ENCODE measurements at regions not wholly inside any gene's neighbourhood (a gene's known extent, or its start where the extent isn't known, plus 50 kb on each side); places are given as distances from the start of the nearest gene placed in this dataset.

- no peaks in the 10 kb centered on the region for H4K20me1 ChIP-seq (ENCODE audit: insufficient read depth, low read depth, low read length)
- H3K4me2 ChIP-seq (ENCODE audit: low read depth, low read length, poor library complexity, severe bottlenecking) = no peak overlapping the region
- no peaks in the 10 kb centered on the region for H3K9me3 ChIP-seq (ENCODE audit: low read length)
- H3K27me3 ChIP-seq (ENCODE audit: low read length) = no peaks in the 10 kb centered on the region; the same call in 1 of the 2 replicates
- no peaks in the 10 kb centered on the region for H3K4me1 ChIP-seq (ENCODE audit: low read length)
- no peak for DNase-seq
- H3K9ac ChIP-seq (ENCODE audit: low read length) = no peak overlapping the region
- H3K36me3 ChIP-seq (ENCODE audit: insufficient read depth, low read length) = no peaks in the 10 kb centered on the region
- H3K9me2 ChIP-seq (replicated peaks; ENCODE audit: insufficient read depth, low read length) = no peaks in the 10 kb centered on the region
- no peak overlapping the region for H2AFZ ChIP-seq (ENCODE audit: low read length)
- H3K27ac ChIP-seq (ENCODE audit: low read length) = no peak overlapping the region
- H3K79me2 ChIP-seq (ENCODE audit: low read length) = no peaks in the 10 kb centered on the region
- H3K4me3 ChIP-seq (ENCODE audit: low read length) = no peak overlapping the region
Measured at GRCh38 chr2:22487541-22487940, 897.4 kb upstream of the KLHL29 start.

GRCh38 chr2:22491442-22491841 is 893.5 kb upstream of the KLHL29 start:
- Histone ChIP-seq H3K9me3 (ENCODE audit: low read length) (no peaks in the 10 kb centered on the region), H3K4me3 (ENCODE audit: low read length) (no peak overlapping the region), H3K4me2 (ENCODE audit: low read depth, low read length, poor library complexity, severe bottlenecking) (no peak overlapping the region), H3K36me3 (ENCODE audit: insufficient read depth, low read length) (no peaks in the 10 kb centered on the region), H3K27me3 (ENCODE audit: low read length) (no peaks in the 10 kb centered on the region; the same call in 1 of the 2 replicates), H3K4me1 (ENCODE audit: low read length) (no peaks in the 10 kb centered on the region), H2AFZ (ENCODE audit: low read length) (no peak overlapping the region), H3K9me2 (replicated peaks; ENCODE audit: insufficient read depth, low read length) (no peaks in the 10 kb centered on the region), H4K20me1 (ENCODE audit: insufficient read depth, low read depth, low read length) (no peaks in the 10 kb centered on the region), H3K27ac (ENCODE audit: low read length) (no peak overlapping the region), H3K9ac (ENCODE audit: low read length) (no peak overlapping the region), H3K79me2 (ENCODE audit: low read length) (no peaks in the 10 kb centered on the region)
- DNase-seq = no peak

- no peak for DNase-seq
- Histone ChIP-seq H3K4me3 (ENCODE audit: low read length) (no peak overlapping the region), H3K79me2 (ENCODE audit: low read length) (no peaks in the 10 kb centered on the region), H3K36me3 (ENCODE audit: insufficient read depth, low read length) (no peaks in the 10 kb centered on the region; the same call in 1 of the 2 replicates), H3K9me2 (replicated peaks; ENCODE audit: insufficient read depth, low read length) (no peaks in the 10 kb centered on the region), H3K9me3 (ENCODE audit: low read length) (peaks cover 5% of the 10 kb centered on the region; the same call in 1 of the 2 replicates), H3K4me1 (ENCODE audit: low read length) (no peaks in the 10 kb centered on the region), H3K9ac (ENCODE audit: low read length) (no peak overlapping the region), H3K27ac (ENCODE audit: low read length) (no peak overlapping the region), H4K20me1 (ENCODE audit: insufficient read depth, low read depth, low read length) (no peaks in the 10 kb centered on the region), H2AFZ (ENCODE audit: low read length) (no peak overlapping the region), H3K27me3 (ENCODE audit: low read length) (no peaks in the 10 kb centered on the region; the same call in 1 of the 2 replicates), H3K4me2 (ENCODE audit: low read depth, low read length, poor library complexity, severe bottlenecking) (no peak overlapping the region)
Measured at GRCh38 chr2:22494156-22494555, 890.8 kb upstream of the KLHL29 start.

- Histone ChIP-seq H3K4me2 (ENCODE audit: low read depth, low read length, poor library complexity, severe bottlenecking) (no peak overlapping the region), H3K9me2 (replicated peaks; ENCODE audit: insufficient read depth, low read length) (no peaks in the 10 kb centered on the region), H3K79me2 (ENCODE audit: low read length) (no peaks in the 10 kb centered on the region), H3K4me3 (ENCODE audit: low read length) (no peak overlapping the region), H4K20me1 (ENCODE audit: insufficient read depth, low read depth, low read length) (no peaks in the 10 kb centered on the region), H3K36me3 (ENCODE audit: insufficient read depth, low read length) (no peaks in the 10 kb centered on the region; the same call in 1 of the 2 replicates), H3K27me3 (ENCODE audit: low read length) (no peaks in the 10 kb centered on the region; the same call in 1 of the 2 replicates), H3K9me3 (ENCODE audit: low read length) (peaks cover 5% of the 10 kb centered on the region; the same call in 1 of the 2 replicates), H3K27ac (ENCODE audit: low read length) (no peak overlapping the region), H3K4me1 (ENCODE audit: low read length) (no peaks in the 10 kb centered on the region), H3K9ac (ENCODE audit: low read length) (no peak overlapping the region), H2AFZ (ENCODE audit: low read length) (peak overlapping the region; percentile 65; the same call in 1 of the 2 replicates)
- DNase-seq = no peak
Measured at GRCh38 chr2:22497064-22497463, 887.9 kb upstream of the KLHL29 start.

- peak overlapping the region; percentile 65; the same call in 1 of the 2 replicates for H2AFZ ChIP-seq (ENCODE audit: low read length)
- H3K79me2 ChIP-seq (ENCODE audit: low read length) = no peaks in the 10 kb centered on the region
- no peaks in the 10 kb centered on the region; the same call in 1 of the 2 replicates for H3K36me3 ChIP-seq (ENCODE audit: insufficient read depth, low read length)
- H3K4me1 ChIP-seq (ENCODE audit: low read length) = no peaks in the 10 kb centered on the region
- no peaks in the 10 kb centered on the region for H3K9me2 ChIP-seq (replicated peaks; ENCODE audit: insufficient read depth, low read length)
- no peak overlapping the region; the same call in 1 of the 2 replicates for H3K4me3 ChIP-seq (ENCODE audit: low read length)
- H3K4me2 ChIP-seq (ENCODE audit: low read depth, low read length, poor library complexity, severe bottlenecking) = no peak overlapping the region
- no peak overlapping the region for H3K9ac ChIP-seq (ENCODE audit: low read length)
- DNase-seq = peak; percentile 46
- peaks cover 5% of the 10 kb centered on the region; the same call in 1 of the 2 replicates for H3K9me3 ChIP-seq (ENCODE audit: low read length)
- no peaks in the 10 kb centered on the region; the same call in 1 of the 2 replicates for H3K27me3 ChIP-seq (ENCODE audit: low read length)
- H3K27ac ChIP-seq (ENCODE audit: low read length) = no peak overlapping the region
- no peaks in the 10 kb centered on the region for H4K20me1 ChIP-seq (ENCODE audit: insufficient read depth, low read depth, low read length)
Measured at GRCh38 chr2:22497789-22498188, 887.2 kb upstream of the KLHL29 start.

- H4K20me1 ChIP-seq (ENCODE audit: insufficient read depth, low read depth, low read length) = no peaks in the 10 kb centered on the region
Measured at GRCh38 chr2:22499082-22499839, 885.7 kb upstream of the KLHL29 start.

GRCh38 chr2:22500555-22500935 is 884.4 kb upstream of the KLHL29 start:
- Histone ChIP-seq H4K20me1 (ENCODE audit: insufficient read depth, low read depth, low read length) (no peaks in the 10 kb centered on the region), H3K79me2 (ENCODE audit: low read length) (no peaks in the 10 kb centered on the region), H3K27ac (ENCODE audit: low read length) (no peak overlapping the region), H3K36me3 (ENCODE audit: insufficient read depth, low read length) (no peaks in the 10 kb centered on the region; the same call in 1 of the 2 replicates), H2AFZ (ENCODE audit: low read length) (no peak overlapping the region), H3K9me2 (replicated peaks; ENCODE audit: insufficient read depth, low read length) (no peaks in the 10 kb centered on the region), H3K4me2 (ENCODE audit: low read depth, low read length, poor library complexity, severe bottlenecking) (no peak overlapping the region), H3K4me1 (ENCODE audit: low read length) (no peaks in the 10 kb centered on the region), H3K27me3 (ENCODE audit: low read length) (no peaks in the 10 kb centered on the region; the same call in 1 of the 2 replicates), H3K4me3 (ENCODE audit: low read length) (no peak overlapping the region), H3K9ac (ENCODE audit: low read length) (no peak overlapping the region), H3K9me3 (ENCODE audit: low read length) (peaks cover 5% of the 10 kb centered on the region; the same call in 1 of the 2 replicates)
- no peak for DNase-seq

More at GRCh38 chr2:22499082-22499839, 885.7 kb upstream of the KLHL29 start:
- Histone ChIP-seq H3K36me3 (ENCODE audit: insufficient read depth, low read length) (no peaks in the 10 kb centered on the region; the same call in 1 of the 2 replicates), H3K9ac (ENCODE audit: low read length) (no peak overlapping the region), H3K4me2 (ENCODE audit: low read depth, low read length, poor library complexity, severe bottlenecking) (no peak overlapping the region), H2AFZ (ENCODE audit: low read length) (no peak overlapping the region), H3K27ac (ENCODE audit: low read length) (no peak overlapping the region), H3K9me3 (ENCODE audit: low read length) (peaks cover 5% of the 10 kb centered on the region; the same call in 1 of the 2 replicates), H3K4me3 (ENCODE audit: low read length) (no peak overlapping the region), H3K9me2 (replicated peaks; ENCODE audit: insufficient read depth, low read length) (no peaks in the 10 kb centered on the region), H3K79me2 (ENCODE audit: low read length) (no peaks in the 10 kb centered on the region), H3K4me1 (ENCODE audit: low read length) (no peaks in the 10 kb centered on the region), H3K27me3 (ENCODE audit: low read length) (no peaks in the 10 kb centered on the region; the same call in 1 of the 2 replicates)
- DNase-seq = no peak

GRCh38 chr2:22501851-22502250 is 883.1 kb upstream of the KLHL29 start:
- H3K9me2 ChIP-seq (replicated peaks; ENCODE audit: insufficient read depth, low read length) = no peaks in the 10 kb centered on the region
- H3K9me3 ChIP-seq (ENCODE audit: low read length) = peaks cover 5% of the 10 kb centered on the region; the same call in 1 of the 2 replicates
- H3K36me3 ChIP-seq (ENCODE audit: insufficient read depth, low read length) = no peaks in the 10 kb centered on the region; the same call in 1 of the 2 replicates
- H3K79me2 ChIP-seq (ENCODE audit: low read length) = no peaks in the 10 kb centered on the region
- no peak overlapping the region for H3K27ac ChIP-seq (ENCODE audit: low read length)
- no peak for DNase-seq
- no peaks in the 10 kb centered on the region for H3K4me1 ChIP-seq (ENCODE audit: low read length)
- no peaks in the 10 kb centered on the region; the same call in 1 of the 2 replicates for H3K27me3 ChIP-seq (ENCODE audit: low read length)
- no peak overlapping the region for H3K4me3 ChIP-seq (ENCODE audit: low read length)
- no peak overlapping the region for H3K4me2 ChIP-seq (ENCODE audit: low read depth, low read length, poor library complexity, severe bottlenecking)
- H2AFZ ChIP-seq (ENCODE audit: low read length) = no peak overlapping the region
- H3K9ac ChIP-seq (ENCODE audit: low read length) = no peak overlapping the region
- H4K20me1 ChIP-seq (ENCODE audit: insufficient read depth, low read depth, low read length) = no peaks in the 10 kb centered on the region

Data from Karpas-422 (cell line).